ENCODE measurements at regions not wholly inside any gene's neighbourhood (a gene's known extent, or its start where the extent isn't known, plus 50 kb on each side); places are given as distances from the start of the nearest gene placed in this dataset.
A peak's percentile ranks its signal among the peaks of the same experiment; 100 is the strongest.

DNA sequence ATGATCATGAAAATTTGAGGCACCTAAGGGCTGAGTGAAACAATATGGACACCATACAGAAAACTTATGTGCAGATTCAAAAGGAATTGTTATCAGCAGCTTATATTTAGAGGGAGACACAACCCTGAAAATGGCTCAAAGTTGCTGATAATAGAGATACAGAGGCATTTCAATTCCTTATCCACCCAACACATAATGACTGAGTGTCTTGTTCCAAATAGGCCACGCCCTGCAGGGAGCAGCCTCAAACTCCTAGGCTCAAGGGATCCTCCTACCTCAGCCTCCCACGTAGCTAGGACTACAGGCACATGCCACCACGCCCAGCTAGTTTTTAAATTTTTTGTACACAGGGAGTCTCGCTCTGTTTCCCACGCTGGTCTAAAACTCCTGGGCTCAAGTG lies 79.0 kb downstream of the LBH start:
- DNase-seq (ENCODE audit: low read depth in 4 of 6, low spot score in 6 of 6): no peak
- 98% methylated on average over 5 of the region's 5 CpGs for WGBS (ENCODE audit: insufficient coverage)

GRCh38 chr2:30310955-30311354 lies 79.6 kb downstream of the LBH start:
- DNase-seq (ENCODE audit: low read depth in 4 of 6, low spot score in 6 of 6): no peak
- Histone ChIP-seq H3K9me3 (ENCODE audit: control insufficient read depth, insufficient read depth, low read length) (no peaks in the 10 kb centered on the region), H3K36me3 (ENCODE audit: control insufficient read depth, insufficient read depth, low read length) (no peaks in the 10 kb centered on the region), H3K4me3 (ENCODE audit: low read depth, low read length) (no peak overlapping the region), H3K27me3 (ENCODE audit: control insufficient read depth, insufficient read depth, low read length) (no peaks in the 10 kb centered on the region), H3K4me1 (ENCODE audit: control insufficient read depth, insufficient read depth, low read length) (peaks cover 3% of the 10 kb centered on the region), H3K27ac (ENCODE audit: low read depth, low read length) (no peak overlapping the region)
- WGBS (ENCODE audit: insufficient coverage): 74% methylated on average over 3 of the region's 5 CpGs

More for the DNA sequence above, 79.0 kb downstream of the LBH start:
- Histone ChIP-seq H3K36me3 (ENCODE audit: control insufficient read depth, insufficient read depth, low read length) (no peaks in the 10 kb centered on the region), H3K9me3 (ENCODE audit: control insufficient read depth, insufficient read depth, low read length) (no peaks in the 10 kb centered on the region), H3K27ac (ENCODE audit: low read depth, low read length) (no peak overlapping the region), H3K27me3 (ENCODE audit: control insufficient read depth, insufficient read depth, low read length) (no peaks in the 10 kb centered on the region), H3K4me3 (ENCODE audit: low read depth, low read length) (no peak overlapping the region), H3K4me1 (ENCODE audit: control insufficient read depth, insufficient read depth, low read length) (peaks cover 3% of the 10 kb centered on the region)

DNA sequence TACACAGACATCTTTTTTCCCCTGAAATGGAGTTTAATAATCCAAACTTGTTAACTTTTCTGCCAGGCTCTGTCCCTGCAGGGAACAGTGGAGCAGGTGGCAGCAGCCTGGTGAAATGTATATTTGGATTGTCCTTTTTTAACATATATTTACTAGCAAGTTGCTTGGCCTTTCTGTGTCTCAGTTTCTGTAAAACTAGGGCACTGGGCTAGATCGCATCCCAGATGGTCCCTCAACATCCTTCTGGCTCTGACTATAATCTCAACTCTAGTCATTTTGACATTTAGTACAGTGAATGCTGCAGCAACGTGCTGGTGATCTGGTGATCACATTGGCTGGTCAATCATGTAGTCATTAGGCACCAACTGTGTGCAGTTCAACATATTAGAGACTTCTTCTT lies 80.4 kb downstream of the LBH start:
- no peaks in the 10 kb centered on the region for H3K27me3 ChIP-seq (ENCODE audit: control insufficient read depth, insufficient read depth, low read length)
- DNase-seq (ENCODE audit: low read depth in 4 of 6, low spot score in 6 of 6): peak in 1 of 6 donors; percentile 31
- H3K4me3 ChIP-seq (ENCODE audit: low read depth, low read length): no peak overlapping the region
- H3K9me3 ChIP-seq (ENCODE audit: control insufficient read depth, insufficient read depth, low read length): no peaks in the 10 kb centered on the region
- no peak overlapping the region for H3K27ac ChIP-seq (ENCODE audit: low read depth, low read length)
- H3K36me3 ChIP-seq (ENCODE audit: control insufficient read depth, insufficient read depth, low read length): no peaks in the 10 kb centered on the region
- peaks cover 3% of the 10 kb centered on the region for H3K4me1 ChIP-seq (ENCODE audit: control insufficient read depth, insufficient read depth, low read length)
- WGBS (ENCODE audit: insufficient coverage): 100% methylated on average over 1 of the region's 2 CpGs

DNA sequence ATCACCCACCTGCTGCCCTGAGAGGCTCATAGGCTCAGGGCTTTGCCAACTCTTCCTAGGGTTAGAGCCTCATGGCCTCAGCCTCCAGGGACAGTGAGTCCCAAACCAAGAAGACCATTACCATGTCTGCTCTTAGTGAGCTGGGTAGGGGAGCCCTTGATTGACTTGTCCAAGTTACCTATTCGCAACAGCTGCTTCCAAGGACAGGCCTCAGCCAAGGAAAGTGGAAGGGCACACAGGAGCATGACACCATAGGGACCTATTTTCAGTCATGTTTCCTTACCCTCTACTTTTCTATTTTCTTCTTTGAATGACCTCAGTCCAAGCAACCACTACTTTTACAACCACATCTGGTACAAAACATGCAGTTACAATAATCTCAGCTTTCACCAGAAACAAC lies 81.6 kb downstream of the LBH start:
- no peak for DNase-seq (ENCODE audit: low read depth in 4 of 6, low spot score in 6 of 6)
- Histone ChIP-seq H3K9me3 (ENCODE audit: control insufficient read depth, insufficient read depth, low read length) (no peaks in the 10 kb centered on the region), H3K27ac (ENCODE audit: low read depth, low read length) (no peak overlapping the region), H3K27me3 (ENCODE audit: control insufficient read depth, insufficient read depth, low read length) (no peaks in the 10 kb centered on the region), H3K4me3 (ENCODE audit: low read depth, low read length) (no peak overlapping the region), H3K4me1 (ENCODE audit: control insufficient read depth, insufficient read depth, low read length) (peaks cover 3% of the 10 kb centered on the region), H3K36me3 (ENCODE audit: control insufficient read depth, insufficient read depth, low read length) (no peaks in the 10 kb centered on the region)
- WGBS (ENCODE audit: insufficient coverage): 100% methylated on average over 1 of the region's 1 CpG

DNA sequence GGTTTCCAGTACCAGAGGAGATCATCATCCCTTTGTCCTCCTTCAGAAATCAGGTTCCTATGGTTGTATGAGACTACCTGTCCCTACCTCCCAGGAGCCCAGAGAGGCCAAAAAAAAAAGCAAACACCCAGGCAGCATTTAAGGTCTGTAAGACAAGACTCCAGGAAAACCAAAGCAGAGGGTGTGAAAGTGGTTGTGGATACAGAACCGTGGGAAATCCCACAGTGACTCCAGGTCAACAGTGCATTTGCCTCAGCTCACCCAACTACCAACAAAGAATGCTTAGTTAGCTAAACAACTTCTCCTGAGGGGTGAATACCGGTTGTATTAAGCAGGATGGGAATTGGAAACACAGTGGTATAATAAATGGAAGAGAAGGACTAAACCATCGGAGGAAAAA lies 83.6 kb downstream of the LBH start:
- Histone ChIP-seq H3K9me3 (ENCODE audit: control insufficient read depth, insufficient read depth, low read length) (no peaks in the 10 kb centered on the region), H3K27me3 (ENCODE audit: control insufficient read depth, insufficient read depth, low read length) (no peaks in the 10 kb centered on the region), H3K27ac (ENCODE audit: low read depth, low read length) (no peak overlapping the region), H3K4me1 (ENCODE audit: control insufficient read depth, insufficient read depth, low read length) (peaks cover 3% of the 10 kb centered on the region), H3K4me3 (ENCODE audit: low read depth, low read length) (no peak overlapping the region), H3K36me3 (ENCODE audit: control insufficient read depth, insufficient read depth, low read length) (no peaks in the 10 kb centered on the region)
- DNase-seq (ENCODE audit: low read depth in 4 of 6, low spot score in 6 of 6): no peak
- WGBS (ENCODE audit: insufficient coverage): 100% methylated on average over 1 of the region's 3 CpGs

DNA sequence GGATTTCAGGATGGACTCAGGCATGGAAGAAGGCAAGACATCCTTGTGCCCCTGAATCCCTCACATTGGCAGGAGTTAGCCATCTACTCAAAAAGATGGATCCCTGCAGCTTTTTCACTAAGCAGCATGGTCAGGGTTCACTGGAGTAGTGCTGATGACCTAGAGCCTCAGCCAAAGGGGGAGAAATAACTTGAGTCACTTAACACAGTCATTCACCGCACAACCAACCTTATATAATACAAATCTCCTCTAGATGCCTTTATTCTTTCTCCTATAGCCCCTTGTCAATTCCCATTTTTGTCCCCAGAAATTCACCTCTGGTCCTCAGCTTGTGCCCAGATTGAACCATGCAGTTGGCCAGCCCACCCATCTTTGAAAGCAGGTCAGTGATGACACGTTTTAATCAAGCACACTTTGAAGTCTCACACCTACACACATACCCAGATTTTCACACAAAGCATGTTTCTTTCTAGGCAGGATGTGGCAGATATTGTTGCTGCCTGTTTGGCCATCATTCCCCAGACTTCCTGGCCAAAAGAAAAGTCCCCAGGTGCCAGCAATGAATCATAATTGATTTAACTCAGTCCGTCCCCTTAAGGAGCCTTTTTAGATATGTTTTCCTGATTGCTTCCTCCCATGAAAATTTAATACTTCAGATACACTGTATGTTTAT lies 84.2 kb downstream of the LBH start:
- WGBS (ENCODE audit: insufficient coverage): 94% methylated on average over 2 of the region's 3 CpGs
- Histone ChIP-seq H3K4me1 (ENCODE audit: control insufficient read depth, insufficient read depth, low read length) (peaks cover 3% of the 10 kb centered on the region), H3K9me3 (ENCODE audit: control insufficient read depth, insufficient read depth, low read length) (no peaks in the 10 kb centered on the region), H3K27me3 (ENCODE audit: control insufficient read depth, insufficient read depth, low read length) (no peaks in the 10 kb centered on the region), H3K4me3 (ENCODE audit: low read depth, low read length) (no peak overlapping the region), H3K27ac (ENCODE audit: low read depth, low read length) (no peak overlapping the region), H3K36me3 (ENCODE audit: control insufficient read depth, insufficient read depth, low read length) (no peaks in the 10 kb centered on the region)
- DNase-seq (ENCODE audit: low read depth in 4 of 6, low spot score in 6 of 6): no peak

- WGBS (ENCODE audit: insufficient coverage): 90% methylated on average over 2 of the region's 2 CpGs
Measured at GRCh38 chr2:30316408-30316807, 85.1 kb downstream of the LBH start.

GRCh38 chr2:30318987-30319782 lies 87.9 kb downstream of the LBH start:
- WGBS (ENCODE audit: insufficient coverage): 91% methylated on average over 7 of the region's 8 CpGs
- H3K4me3 ChIP-seq (ENCODE audit: low read depth, low read length): no peak overlapping the region
- H3K27ac ChIP-seq (ENCODE audit: low read depth, low read length): no peak overlapping the region

More at GRCh38 chr2:30316408-30316807, 85.1 kb downstream of the LBH start:
- no peak overlapping the region for H3K27ac ChIP-seq (ENCODE audit: low read depth, low read length)
- no peaks in the 10 kb centered on the region for H3K4me1 ChIP-seq (ENCODE audit: control insufficient read depth, insufficient read depth, low read length)
- no peak for DNase-seq (ENCODE audit: low read depth in 4 of 6, low spot score in 6 of 6)
- H3K36me3 ChIP-seq (ENCODE audit: control insufficient read depth, insufficient read depth, low read length): no peaks in the 10 kb centered on the region
- no peaks in the 10 kb centered on the region for H3K27me3 ChIP-seq (ENCODE audit: control insufficient read depth, insufficient read depth, low read length)
- no peaks in the 10 kb centered on the region for H3K9me3 ChIP-seq (ENCODE audit: control insufficient read depth, insufficient read depth, low read length)
- H3K4me3 ChIP-seq (ENCODE audit: low read depth, low read length): no peak overlapping the region

DNA sequence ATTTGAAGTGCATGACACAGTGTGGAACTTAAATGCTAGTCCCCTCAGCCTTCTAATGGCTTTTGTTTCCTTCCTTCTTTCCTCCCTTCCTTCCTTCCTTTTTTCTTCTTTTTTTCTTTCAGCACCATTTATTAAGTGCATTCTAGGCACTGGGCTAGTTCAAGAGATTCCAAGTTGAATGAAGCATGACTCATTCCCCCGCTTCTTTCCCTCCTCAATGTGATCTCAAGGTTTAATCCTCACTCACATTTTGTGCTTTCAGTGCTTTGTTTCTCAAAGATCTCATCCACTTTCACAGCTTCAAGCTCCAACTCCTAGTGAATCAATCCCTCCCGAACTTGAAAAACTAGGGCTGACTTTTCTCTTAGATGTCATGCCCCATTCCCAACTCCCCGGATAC lies 90.1 kb downstream of the LBH start:
- whole genome bisulfite sequencing (ENCODE audit: insufficient coverage): 72% methylated on average over 2 of the region's 3 CpGs
- Histone ChIP-seq H3K4me1 (ENCODE audit: control insufficient read depth, insufficient read depth, low read length) (no peaks in the 10 kb centered on the region), H3K27me3 (ENCODE audit: control insufficient read depth, insufficient read depth, low read length) (no peaks in the 10 kb centered on the region), H3K27ac (ENCODE audit: low read depth, low read length) (no peak overlapping the region), H3K4me3 (ENCODE audit: low read depth, low read length) (no peak overlapping the region), H3K36me3 (ENCODE audit: control insufficient read depth, insufficient read depth, low read length) (no peaks in the 10 kb centered on the region), H3K9me3 (ENCODE audit: control insufficient read depth, insufficient read depth, low read length) (no peaks in the 10 kb centered on the region)
- no peak for DNase-seq (ENCODE audit: low read depth in 4 of 6, low spot score in 6 of 6)

More at GRCh38 chr2:30318987-30319782, 87.9 kb downstream of the LBH start:
- Histone ChIP-seq H3K4me1 (ENCODE audit: control insufficient read depth, insufficient read depth, low read length) (no peaks in the 10 kb centered on the region), H3K27me3 (ENCODE audit: control insufficient read depth, insufficient read depth, low read length) (no peaks in the 10 kb centered on the region), H3K9me3 (ENCODE audit: control insufficient read depth, insufficient read depth, low read length) (no peaks in the 10 kb centered on the region), H3K36me3 (ENCODE audit: control insufficient read depth, insufficient read depth, low read length) (no peaks in the 10 kb centered on the region)
- no peak for DNase-seq (ENCODE audit: low read depth in 4 of 6, low spot score in 6 of 6)

GRCh38 chr2:30323499-30323898 lies 92.2 kb downstream of the LBH start:
- no peak overlapping the region for H3K4me3 ChIP-seq (ENCODE audit: low read depth, low read length)
- H3K27ac ChIP-seq (ENCODE audit: low read depth, low read length): no peak overlapping the region
- no peaks in the 10 kb centered on the region for H3K36me3 ChIP-seq (ENCODE audit: control insufficient read depth, insufficient read depth, low read length)
- H3K9me3 ChIP-seq (ENCODE audit: control insufficient read depth, insufficient read depth, low read length): no peaks in the 10 kb centered on the region
- 86% methylated on average over 7 of the region's 7 CpGs for WGBS (ENCODE audit: insufficient coverage)
- DNase-seq (ENCODE audit: low read depth in 4 of 6, low spot score in 6 of 6): no peak
- H3K4me1 ChIP-seq (ENCODE audit: control insufficient read depth, insufficient read depth, low read length): no peaks in the 10 kb centered on the region
- H3K27me3 ChIP-seq (ENCODE audit: control insufficient read depth, insufficient read depth, low read length): no peaks in the 10 kb centered on the region

Measured in spinal cord (tissue), 9 donors.